ENCODE measurements at regions not wholly inside any gene's neighbourhood (a gene's known extent, or its start where the extent isn't known, plus 50 kb on each side); places are given as distances from the start of the nearest gene placed in this dataset.

- ATAC-seq = no peak
- H3K4me3 ChIP-seq = no peak overlapping the region
- intact Hi-C loops (cut with DNase I) = no loop called here
- no peaks in the 10 kb centered on the region for H3K27me3 ChIP-seq
- WGBS, 2 donors = 77 to 90% methylated on average over 2 of the region's 2 CpGs
- H3K27ac ChIP-seq = peak overlapping the region in 1 of 10 donors; percentile 14
- TF ChIP-seq, protein P1, sequence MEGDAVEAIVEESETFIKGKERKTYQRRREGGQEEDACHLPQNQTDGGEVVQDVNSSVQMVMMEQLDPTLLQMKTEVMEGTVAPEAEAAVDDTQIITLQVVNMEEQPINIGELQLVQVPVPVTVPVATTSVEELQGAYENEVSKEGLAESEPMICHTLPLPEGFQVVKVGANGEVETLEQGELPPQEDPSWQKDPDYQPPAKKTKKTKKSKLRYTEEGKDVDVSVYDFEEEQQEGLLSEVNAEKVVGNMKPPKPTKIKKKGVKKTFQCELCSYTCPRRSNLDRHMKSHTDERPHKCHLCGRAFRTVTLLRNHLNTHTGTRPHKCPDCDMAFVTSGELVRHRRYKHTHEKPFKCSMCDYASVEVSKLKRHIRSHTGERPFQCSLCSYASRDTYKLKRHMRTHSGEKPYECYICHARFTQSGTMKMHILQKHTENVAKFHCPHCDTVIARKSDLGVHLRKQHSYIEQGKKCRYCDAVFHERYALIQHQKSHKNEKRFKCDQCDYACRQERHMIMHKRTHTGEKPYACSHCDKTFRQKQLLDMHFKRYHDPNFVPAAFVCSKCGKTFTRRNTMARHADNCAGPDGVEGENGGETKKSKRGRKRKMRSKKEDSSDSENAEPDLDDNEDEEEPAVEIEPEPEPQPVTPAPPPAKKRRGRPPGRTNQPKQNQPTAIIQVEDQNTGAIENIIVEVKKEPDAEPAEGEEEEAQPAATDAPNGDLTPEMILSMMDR (IDR thresholded peaks at IDR 0.05) = no peak
- peaks cover 0 to 13% (median 0%) of the 10 kb centered on the region in 11 donors for H3K9me3 ChIP-seq
- no peaks in the 10 kb centered on the region for H3K36me3 ChIP-seq
- no peak for DNase-seq
- no peaks in the 10 kb centered on the region for H3K4me1 ChIP-seq
Measured at GRCh38 chr18:66734451-66734850, 130.6 kb upstream of the CDH19 start.

GRCh38 chr18:66731890-66732289 is 128.0 kb upstream of the CDH19 start:
- no peak for ATAC-seq
- peaks cover 0 to 7% (median 0%) of the 10 kb centered on the region in 11 donors for H3K9me3 ChIP-seq

DNA sequence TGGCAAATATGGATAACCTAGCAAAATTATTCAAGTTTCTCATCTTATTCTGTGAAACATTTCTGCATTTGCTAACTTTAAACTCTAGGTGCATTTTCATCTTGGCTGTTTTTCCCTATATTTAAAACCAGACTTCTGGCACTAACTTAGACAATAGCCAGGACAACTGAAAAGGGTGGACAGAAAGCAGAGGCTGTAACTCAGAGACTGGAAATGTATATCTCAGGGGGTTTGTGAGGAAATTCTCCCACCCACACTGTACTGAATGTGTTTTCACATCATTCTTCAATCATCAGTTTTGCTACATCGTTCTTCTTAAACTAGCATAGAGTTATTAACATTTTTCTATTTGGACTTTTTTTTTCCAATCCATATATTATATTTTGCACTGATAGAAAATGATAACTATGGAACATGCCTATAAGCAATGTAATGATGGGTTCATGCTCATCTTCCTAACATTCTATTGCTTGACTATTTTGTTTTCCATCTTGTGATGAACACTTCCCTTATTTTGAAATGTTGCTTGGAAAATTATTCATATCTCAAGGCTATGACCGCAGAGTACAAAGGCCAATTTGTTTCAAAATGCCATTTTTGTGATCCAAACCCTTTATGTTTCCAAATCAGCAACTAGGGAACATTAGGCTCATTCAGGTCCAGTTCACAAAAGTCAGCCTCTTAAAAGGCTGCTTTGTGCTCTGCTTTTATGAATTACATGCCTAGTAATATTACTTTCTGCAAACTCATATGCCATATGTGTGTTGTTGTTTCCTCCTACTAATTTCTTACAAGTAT is 125.8 kb upstream of the CDH19 start:
- TF ChIP-seq, protein P1 (IDR thresholded peaks at IDR 0.05) = no peak
- no peak overlapping the region for H3K4me3 ChIP-seq
- WGBS, 2 donors = 39 to 67% methylated on average over 2 of the region's 2 CpGs
- peaks cover 0 to 4% (median 0%) of the 10 kb centered on the region in 9 donors for H3K4me1 ChIP-seq
- no peaks in the 10 kb centered on the region for H3K27me3 ChIP-seq
- peaks cover 0 to 7% (median 0%) of the 10 kb centered on the region in 11 donors for H3K9me3 ChIP-seq
- no peaks in the 10 kb centered on the region for H3K36me3 ChIP-seq
- DNase-seq (no peak), ATAC-seq (peak; percentile 64 to 87 (median 82))
- peak overlapping the region; percentile 8 to 76 (median 60) for H3K27ac ChIP-seq
- intact Hi-C loops (cut with DNase I) = loop anchor here in 1 of 10 donors (10.0 kb wide), 1 partner anchor 125 kb away; the partner anchor contains the start of gene CDH19

More at GRCh38 chr18:66731890-66732289, 128.0 kb upstream of the CDH19 start:
- Histone ChIP-seq H3K4me3 (no peak overlapping the region), H3K27ac (no peak overlapping the region), H3K36me3 (no peaks in the 10 kb centered on the region), H3K4me1 (peaks cover 0 to 4% (median 0%) of the 10 kb centered on the region in 9 donors), H3K27me3 (no peaks in the 10 kb centered on the region)
- intact Hi-C loops (cut with DNase I) = no loop called here
- DNase-seq = no peak
- TF ChIP-seq, protein P1 (IDR thresholded peaks at IDR 0.05) = no peak

DNA sequence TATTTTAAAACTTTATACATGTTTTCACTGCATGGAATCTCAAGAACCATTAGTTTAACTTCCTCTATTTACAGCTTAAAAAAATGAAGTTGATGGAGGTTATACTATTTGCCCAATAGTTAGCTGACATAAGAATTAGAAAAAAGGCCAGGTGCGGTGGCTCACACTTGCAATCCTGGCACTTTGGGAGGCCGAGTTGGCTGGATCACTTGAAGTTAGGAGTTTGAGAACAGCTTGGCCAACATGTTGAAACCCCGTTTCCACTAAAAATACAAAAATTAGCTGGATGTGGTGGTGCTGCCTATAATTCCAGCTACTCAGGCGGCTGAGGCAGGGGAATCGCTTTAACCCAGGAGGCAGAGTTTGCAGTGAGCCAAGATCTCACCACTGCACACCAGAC is 125.1 kb upstream of the CDH19 start:
- ATAC-seq (peak in 4 of 8 donors; percentile 8 to 23 (median 13)), DNase-seq (peak in 1 of 2 donors; percentile 19)
- Histone ChIP-seq H3K36me3 (no peaks in the 10 kb centered on the region), H3K27ac (peak overlapping the region; percentile 8 to 76 (median 60)), H3K4me3 (no peak overlapping the region), H3K27me3 (no peaks in the 10 kb centered on the region), H3K4me1 (peaks cover 0 to 4% (median 0%) of the 10 kb centered on the region in 9 donors), H3K9me3 (peaks cover 0 to 7% (median 0%) of the 10 kb centered on the region in 11 donors)
- intact Hi-C loops (cut with DNase I) = loop anchor here in 1 of 10 donors (10.0 kb wide), 1 partner anchor 124 kb away; the partner anchor contains the start of gene CDH19
- TF ChIP-seq, protein P1 (IDR thresholded peaks at IDR 0.05) = no peak
- 75% methylated on average over 5 of the region's 5 CpGs for WGBS, 2 donors

Data from heart right ventricle (tissue), 16 donors.